ENCODE measurements at regions not wholly inside any gene's neighbourhood (a gene's known extent, or its start where the extent isn't known, plus 50 kb on each side); places are given as distances from the start of the nearest gene placed in this dataset.

- Histone ChIP-seq H3K9ac (ENCODE audit: low read depth, low read length) (no peak overlapping the region), H3K27me3 (ENCODE audit: insufficient read depth, low read length, poor library complexity) (no peaks in the 10 kb centered on the region), H3K4me2 (ENCODE audit: insufficient read depth, low read length) (no peak overlapping the region), H3K4me1 (ENCODE audit: insufficient read depth, low read length) (no peaks in the 10 kb centered on the region), H4K20me1 (ENCODE audit: insufficient read depth, low read length) (no peaks in the 10 kb centered on the region), H2AFZ (ENCODE audit: low read depth, low read length) (no peak overlapping the region), H3K9me3 (ENCODE audit: insufficient read depth, low read length, severe bottlenecking) (no peaks in the 10 kb centered on the region), H3K79me2 (ENCODE audit: insufficient read depth, low read length) (no peaks in the 10 kb centered on the region), H3K4me3 (ENCODE audit: low read depth in 1 of 2, low read length in 2 of 2) (no peak overlapping the region), H3K36me3 (ENCODE audit: insufficient read depth, low read length) (no peaks in the 10 kb centered on the region), H3K27ac (ENCODE audit: low read length) (no peak overlapping the region)
- TF ChIP-seq CTCF (IDR thresholded peaks at IDR 0.05; ENCODE audit: borderline replicate concordance, extremely low read depth, low read length, poor library complexity, severe bottlenecking) (no peak), EZH2 (IDR thresholded peaks at IDR 0.05; ENCODE audit: borderline replicate concordance, low read depth, low read length, severe bottlenecking) (no peak)
- no peak for DNase-seq
- ATAC-seq (ENCODE audit: insufficient read depth, low read depth), result no peak
Measured at GRCh38 chr14:66105815-66106214, 380.4 kb upstream of the CCDC196 start.

GRCh38 chr14:66109426-66109825, 376.7 kb upstream of the CCDC196 start:
- Histone ChIP-seq H4K20me1 (ENCODE audit: insufficient read depth, low read length) (no peaks in the 10 kb centered on the region), H3K27ac (ENCODE audit: low read length) (no peak overlapping the region), H3K4me2 (ENCODE audit: insufficient read depth, low read length) (no peak overlapping the region), H3K27me3 (ENCODE audit: insufficient read depth, low read length, poor library complexity) (no peaks in the 10 kb centered on the region), H3K4me3 (ENCODE audit: low read depth in 1 of 2, low read length in 2 of 2) (no peak overlapping the region), H3K9me3 (ENCODE audit: insufficient read depth, low read length, severe bottlenecking) (no peaks in the 10 kb centered on the region), H3K4me1 (ENCODE audit: insufficient read depth, low read length) (no peaks in the 10 kb centered on the region), H2AFZ (ENCODE audit: low read depth, low read length) (no peak overlapping the region), H3K9ac (ENCODE audit: low read depth, low read length) (no peak overlapping the region), H3K36me3 (ENCODE audit: insufficient read depth, low read length) (no peaks in the 10 kb centered on the region), H3K79me2 (ENCODE audit: insufficient read depth, low read length) (no peaks in the 10 kb centered on the region)
- ATAC-seq (ENCODE audit: insufficient read depth, low read depth) (no peak), DNase-seq (no peak)
- no peak for TF ChIP-seq CTCF (IDR thresholded peaks at IDR 0.05; ENCODE audit: borderline replicate concordance, extremely low read depth, low read length, poor library complexity, severe bottlenecking)
- TF ChIP-seq EZH2 (IDR thresholded peaks at IDR 0.05; ENCODE audit: borderline replicate concordance, low read depth, low read length, severe bottlenecking), result no peak

- Histone ChIP-seq H3K79me2 (ENCODE audit: insufficient read depth, low read length) (no peaks in the 10 kb centered on the region), H3K36me3 (ENCODE audit: insufficient read depth, low read length) (no peaks in the 10 kb centered on the region), H3K27me3 (ENCODE audit: insufficient read depth, low read length, poor library complexity) (no peaks in the 10 kb centered on the region), H3K4me1 (ENCODE audit: insufficient read depth, low read length) (no peaks in the 10 kb centered on the region), H3K4me2 (ENCODE audit: insufficient read depth, low read length) (no peak overlapping the region), H2AFZ (ENCODE audit: low read depth, low read length) (no peak overlapping the region), H3K9me3 (ENCODE audit: insufficient read depth, low read length, severe bottlenecking) (no peaks in the 10 kb centered on the region), H4K20me1 (ENCODE audit: insufficient read depth, low read length) (no peaks in the 10 kb centered on the region), H3K9ac (ENCODE audit: low read depth, low read length) (no peak overlapping the region), H3K27ac (ENCODE audit: low read length) (no peak overlapping the region), H3K4me3 (ENCODE audit: low read depth in 1 of 2, low read length in 2 of 2) (no peak overlapping the region)
- ATAC-seq (ENCODE audit: insufficient read depth, low read depth) (no peak), DNase-seq (no peak)
- no peak for TF ChIP-seq EZH2 (IDR thresholded peaks at IDR 0.05; ENCODE audit: borderline replicate concordance, low read depth, low read length, severe bottlenecking)
- TF ChIP-seq CTCF (IDR thresholded peaks at IDR 0.05; ENCODE audit: borderline replicate concordance, extremely low read depth, low read length, poor library complexity, severe bottlenecking), result no peak
Measured at GRCh38 chr14:66111891-66112290, 374.3 kb upstream of the CCDC196 start.

- H3K4me3 ChIP-seq (ENCODE audit: low read depth in 1 of 2, low read length in 2 of 2), result no peak overlapping the region
- no peaks in the 10 kb centered on the region for H3K4me1 ChIP-seq (ENCODE audit: insufficient read depth, low read length)
- H4K20me1 ChIP-seq (ENCODE audit: insufficient read depth, low read length), result no peaks in the 10 kb centered on the region
- H2AFZ ChIP-seq (ENCODE audit: low read depth, low read length), result no peak overlapping the region
- ATAC-seq (ENCODE audit: insufficient read depth, low read depth), result no peak
- no peaks in the 10 kb centered on the region for H3K9me3 ChIP-seq (ENCODE audit: insufficient read depth, low read length, severe bottlenecking)
- no peak overlapping the region for H3K9ac ChIP-seq (ENCODE audit: low read depth, low read length)
- no peak for DNase-seq
- no peak overlapping the region for H3K27ac ChIP-seq (ENCODE audit: low read length)
- H3K79me2 ChIP-seq (ENCODE audit: insufficient read depth, low read length), result no peaks in the 10 kb centered on the region
- no peaks in the 10 kb centered on the region for H3K36me3 ChIP-seq (ENCODE audit: insufficient read depth, low read length)
- TF ChIP-seq EZH2 (IDR thresholded peaks at IDR 0.05; ENCODE audit: borderline replicate concordance, low read depth, low read length, severe bottlenecking) (no peak), CTCF (IDR thresholded peaks at IDR 0.05; ENCODE audit: borderline replicate concordance, extremely low read depth, low read length, poor library complexity, severe bottlenecking) (no peak)
- H3K27me3 ChIP-seq (ENCODE audit: insufficient read depth, low read length, poor library complexity), result no peaks in the 10 kb centered on the region
- no peak overlapping the region for H3K4me2 ChIP-seq (ENCODE audit: insufficient read depth, low read length)
Measured at GRCh38 chr14:66114071-66114470, 372.1 kb upstream of the CCDC196 start.
